Mesenchymal stem cell (in vitro differentiated cells and primary cell): ENCODE measurements at regions not wholly inside any gene's neighbourhood (a gene's known extent, or its start where the extent isn't known, plus 50 kb on each side); places are given as distances from the start of the nearest gene placed in this dataset.

ENCODE experiments used
- DNase-seq: peaks from one replicate; pipeline ENCODE4 v3.0.0-alpha.2; 2013
- H2AFZ ChIP-seq: one replicate; pipeline ENCODE4 v1.6.1; 2013; ENCODE audit warnings: low read depth, mild to moderate bottlenecking, control low read depth, inconsistent platforms, low read length, moderate library complexity
- H2AK5ac ChIP-seq: 2 replicates; pipeline ENCODE4 v1.6.1; 2013; ENCODE audit warnings: low read length, moderate library complexity, mild to moderate bottlenecking, inconsistent platforms; ENCODE audit not compliant: severe bottlenecking
- H2BK120ac ChIP-seq: one replicate; pipeline ENCODE4 v1.6.1; 2013; ENCODE audit warnings: low read depth, mild to moderate bottlenecking, inconsistent platforms, low read length, moderate library complexity
- H2BK12ac ChIP-seq, 2 experiments: one replicate each; pipeline ENCODE4 v1.6.1; 2013; ENCODE audit warnings: inconsistent platforms in 2 of 2, low read length in 2 of 2, mild to moderate bottlenecking in 2 of 2, moderate library complexity in 2 of 2, control low read depth in 1 of 2
- H2BK15ac ChIP-seq: one replicate; pipeline ENCODE4 v1.6.1; 2013; ENCODE audit warnings: mild to moderate bottlenecking, low read depth, inconsistent platforms; ENCODE audit not compliant: poor library complexity, severe bottlenecking
- H2BK5ac ChIP-seq: 2 replicates; pipeline ENCODE4 v1.6.1; 2013; ENCODE audit warnings: low read depth, mild to moderate bottlenecking, low read length, control low read depth, inconsistent platforms; ENCODE audit not compliant: poor library complexity, severe bottlenecking
- H3K14ac ChIP-seq, 2 experiments: one replicate each; pipeline ENCODE4 v1.6.1; 2013; ENCODE audit warnings: inconsistent platforms in 2 of 2, low read length in 2 of 2, control low read depth in 1 of 2, mild to moderate bottlenecking in 1 of 2, moderate library complexity in 1 of 2
- H3K18ac ChIP-seq, 2 experiments: one replicate each; pipeline ENCODE4 v1.6.1; 2013; ENCODE audit warnings: inconsistent platforms in 2 of 2, low read length in 2 of 2, control low read depth in 1 of 2, low read depth in 1 of 2, mild to moderate bottlenecking in 1 of 2
- H3K23ac ChIP-seq, 2 experiments: one replicate each; pipeline ENCODE4 v1.6.1; 2013; ENCODE audit warnings: inconsistent platforms in 2 of 2, low read length in 2 of 2, mild to moderate bottlenecking in 2 of 2, moderate library complexity in 2 of 2, control low read depth in 1 of 2
- H3K27ac ChIP-seq: 2 replicates; pipeline ENCODE4 v1.5.1; 2013; ENCODE audit warnings: mild to moderate bottlenecking, moderate library complexity, low read length, control low read depth, inconsistent platforms; ENCODE audit not compliant: poor library complexity, severe bottlenecking
- H3K27me3 ChIP-seq, 2 experiments: 2 replicates each; pipeline versions ENCODE4 v1.6.1 to v1.7.0; 2013; ENCODE audit warnings: low read length in 2 of 2, mild to moderate bottlenecking in 2 of 2, moderate library complexity in 2 of 2, control low read depth in 1 of 2, inconsistent platforms in 1 of 2; ENCODE audit not compliant: control insufficient read depth in 1 of 2, insufficient read depth in 1 of 2
- H3K36me3 ChIP-seq, 2 experiments: 2 replicates each; pipeline versions ENCODE4 v1.6.1 to v1.7.0; 2013; ENCODE audit warnings: low read length in 2 of 2, control low read depth in 1 of 2, inconsistent platforms in 1 of 2, low read depth in 1 of 2, mild to moderate bottlenecking in 1 of 2; ENCODE audit not compliant: insufficient read depth in 2 of 2, control insufficient read depth in 1 of 2
- H3K4ac ChIP-seq, 2 experiments: one replicate each; pipeline ENCODE4 v1.6.1; 2013; ENCODE audit warnings: inconsistent platforms in 2 of 2, low read length in 2 of 2, mild to moderate bottlenecking in 2 of 2, moderate library complexity in 2 of 2, control low read depth in 1 of 2, low read depth in 1 of 2
- H3K4me1 ChIP-seq: 2 replicates; pipeline ENCODE4 v1.6.1; 2013; ENCODE audit warnings: low read depth, low read length, control low read depth; ENCODE audit not compliant: control insufficient read depth, insufficient read depth
- H3K4me2 ChIP-seq: 2 replicates; pipeline ENCODE4 v1.6.1; 2013; ENCODE audit warnings: low read length, mild to moderate bottlenecking, inconsistent platforms; ENCODE audit not compliant: poor library complexity, severe bottlenecking
- H3K4me3 ChIP-seq, 2 experiments: 2 replicates each; pipeline versions ENCODE4 v1.5.1 to v1.7.0; 2013; ENCODE audit warnings: low read length in 2 of 2, mild to moderate bottlenecking in 2 of 2, control low read depth in 1 of 2, low read depth in 1 of 2; ENCODE audit not compliant: insufficient read depth in 1 of 2
- H3K79me1 ChIP-seq: replicated peaks from 2 replicates; pipeline ENCODE4 v1.6.1; 2013; ENCODE audit warnings: mild to moderate bottlenecking, control low read depth, low read length, inconsistent platforms; ENCODE audit not compliant: poor library complexity, severe bottlenecking
- H3K9ac ChIP-seq: 2 replicates; pipeline ENCODE4 v1.7.0; 2013; ENCODE audit warnings: mild to moderate bottlenecking, low read length, moderate library complexity
- H3K9me3 ChIP-seq: 2 replicates; pipeline ENCODE4 v1.7.0; 2013; ENCODE audit warnings: mild to moderate bottlenecking, low read length; ENCODE audit not compliant: control insufficient read depth
- H4K8ac ChIP-seq: one replicate; pipeline ENCODE4 v1.6.1; 2013; ENCODE audit warnings: inconsistent platforms, mild to moderate bottlenecking, low read length, moderate library complexity
- H4K91ac ChIP-seq: one replicate; pipeline ENCODE4 v1.6.1; 2013; ENCODE audit warnings: mild to moderate bottlenecking, low read length, inconsistent platforms
- WGBS: methylation state at CpG from one replicate; pipeline ENCODE4 v1.1.7; 2013; ENCODE audit warnings: mixed read lengths; 5-methylcytosine and 5-hydroxymethylcytosine counted together

DNA sequence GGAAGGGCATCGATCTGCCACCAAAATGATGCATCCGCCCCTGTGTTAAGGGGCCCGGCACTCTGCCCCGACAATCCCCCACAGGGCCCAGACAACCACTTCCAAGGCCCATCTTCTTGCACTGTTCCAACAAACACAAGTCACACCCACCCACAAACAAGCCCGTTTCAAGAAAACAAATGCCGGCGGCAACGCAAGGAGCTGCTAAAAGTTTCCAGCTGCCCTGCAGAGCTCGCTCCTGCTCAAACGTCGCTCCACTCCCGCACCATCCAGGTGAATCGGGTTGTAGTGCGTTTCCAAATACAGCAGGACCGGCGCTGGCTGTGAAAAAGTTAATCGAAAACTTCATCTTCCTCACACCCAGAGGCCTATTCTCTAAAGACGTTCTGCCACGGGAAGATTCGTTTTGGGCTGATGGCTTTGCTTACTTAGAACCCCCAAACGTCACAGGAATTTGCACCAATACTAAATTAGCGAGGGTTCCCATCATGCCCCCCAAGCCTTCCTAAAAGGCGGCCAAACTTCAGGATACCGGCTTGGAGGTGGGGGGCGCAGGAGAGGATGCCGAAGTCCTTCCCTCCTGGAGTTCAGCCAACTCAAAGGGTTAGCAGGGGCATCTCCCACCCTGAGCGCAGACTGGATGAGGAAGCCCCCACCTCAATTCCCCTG is 107.4 kb upstream of the DOCK9 start:
- peak; percentile 28 for DNase-seq
- Histone ChIP-seq H4K91ac (no peak overlapping the region), H3K4me2 (peak overlapping the region; percentile 98), H2BK15ac (no peak overlapping the region), H2BK12ac (no peak overlapping the region), H3K79me1 (peaks cover 10% of the 10 kb centered on the region), H3K14ac (no peak overlapping the region), H3K27me3 (no peaks in the 10 kb centered on the region), H3K23ac (no peak overlapping the region), H2AK5ac (no peak overlapping the region), H3K4ac (no peak overlapping the region), H3K4me3 (peak overlapping the region in 1 of 2 experiments; percentile 65), H3K36me3 (no peaks in the 10 kb centered on the region), H3K27ac (no peak overlapping the region), H2BK120ac (no peak overlapping the region), H3K4me1 (peaks cover 18% of the 10 kb centered on the region), H4K8ac (peak overlapping the region; percentile 86), H3K18ac (no peak overlapping the region), H2BK5ac (no peak overlapping the region), H2AFZ (peak overlapping the region; percentile 15), H3K9ac (peak overlapping the region; percentile 12), H3K9me3 (no peaks in the 10 kb centered on the region)
- WGBS, result 11% methylated on average over 24 of the region's 27 CpGs

DNA sequence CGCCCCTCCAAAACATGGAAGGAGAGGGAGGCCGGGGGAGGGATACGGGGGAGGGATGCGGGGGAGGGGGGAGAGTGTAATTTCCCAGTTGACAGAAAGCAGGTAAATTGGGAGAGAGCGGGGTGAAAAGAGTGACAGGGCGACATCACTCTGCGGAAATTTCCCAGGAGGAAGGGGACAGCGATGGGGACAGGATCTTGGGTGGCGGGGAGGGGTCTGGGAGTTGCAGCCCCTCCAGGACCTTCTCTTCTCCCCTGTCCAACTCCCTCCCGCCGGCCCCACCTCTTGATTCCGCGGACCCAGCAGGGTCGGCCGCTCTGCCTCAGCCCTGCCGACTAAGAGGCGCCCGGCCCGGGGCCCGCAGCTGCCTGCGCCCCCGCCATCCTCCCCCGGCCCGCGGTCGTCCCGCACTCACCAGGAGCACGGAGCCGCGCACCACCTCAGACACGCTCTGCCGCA is 108.0 kb upstream of the DOCK9 start:
- peaks cover 8% of the 10 kb centered on the region for H3K79me1 ChIP-seq
- peak overlapping the region in 1 of 2 experiments; percentile 75 for H3K14ac ChIP-seq
- H2AK5ac ChIP-seq, result no peak overlapping the region
- no peak for DNase-seq
- peak overlapping the region in 1 of 2 experiments; percentile 61 for H2BK12ac ChIP-seq
- no peak overlapping the region for H4K91ac ChIP-seq
- H2BK120ac ChIP-seq, result no peak overlapping the region
- WGBS, result under 1% methylated on average over 17 of the region's 32 CpGs
- no peaks in the 10 kb centered on the region for H3K27me3 ChIP-seq
- H2BK15ac ChIP-seq, result peak overlapping the region; percentile 85
- H3K27ac ChIP-seq, result no peak overlapping the region
- peak overlapping the region; percentile 73 for H3K9ac ChIP-seq
- H3K4ac ChIP-seq, result peak overlapping the region in 1 of 2 experiments; percentile 26
- H3K23ac ChIP-seq, result peak overlapping the region; percentile 39 to 72
- no peaks in the 10 kb centered on the region for H3K36me3 ChIP-seq
- H2BK5ac ChIP-seq, result no peak overlapping the region
- H3K9me3 ChIP-seq, result no peaks in the 10 kb centered on the region
- H3K4me3 ChIP-seq, result peak overlapping the region; percentile 73 to 74
- H4K8ac ChIP-seq, result no peak overlapping the region
- peak overlapping the region; percentile 86 for H2AFZ ChIP-seq
- H3K4me1 ChIP-seq, result peaks cover 18% of the 10 kb centered on the region
- H3K4me2 ChIP-seq, result peak overlapping the region; percentile 98
- H3K18ac ChIP-seq, result peak overlapping the region; percentile 29 to 80

- H2BK12ac ChIP-seq, result peak overlapping the region in 1 of 2 experiments; percentile 76
- H3K4ac ChIP-seq, result peak overlapping the region; percentile 24 to 88
- 0% methylated on average over 46 of the region's 130 CpGs for WGBS
- peak overlapping the region; percentile 77 for H4K8ac ChIP-seq
- H3K36me3 ChIP-seq, result no peaks in the 10 kb centered on the region
- H3K4me2 ChIP-seq, result peak overlapping the region; percentile 98
- peak overlapping the region; percentile 67 for H4K91ac ChIP-seq
- H3K23ac ChIP-seq, result peak overlapping the region; percentile 39 to 72
- peaks cover 18% of the 10 kb centered on the region for H3K4me1 ChIP-seq
- no peak overlapping the region for H2BK5ac ChIP-seq
- no peaks in the 10 kb centered on the region for H3K27me3 ChIP-seq
- peak overlapping the region; percentile 84 for H3K9ac ChIP-seq
- H3K9me3 ChIP-seq, result no peaks in the 10 kb centered on the region
- DNase-seq, result peak; percentile 66
- peak overlapping the region; percentile 98 for H2AFZ ChIP-seq
- peak overlapping the region; percentile 85 for H2BK15ac ChIP-seq
- H2BK120ac ChIP-seq, result peak overlapping the region; percentile 73
- no peak overlapping the region for H3K27ac ChIP-seq
- peaks cover 8% of the 10 kb centered on the region for H3K79me1 ChIP-seq
- H3K18ac ChIP-seq, result peak overlapping the region; percentile 52 to 80
- peak overlapping the region in 1 of 2 experiments; percentile 75 for H3K14ac ChIP-seq
- H2AK5ac ChIP-seq, result no peak overlapping the region
- peak overlapping the region; percentile 74 to 88 for H3K4me3 ChIP-seq
Measured at GRCh38 chr13:99086267-99087097, 108.6 kb upstream of the DOCK9 start.
